HEK293 (cell line): ENCODE measurements at regions not wholly inside any gene's neighbourhood (a gene's known extent, or its start where the extent isn't known, plus 50 kb on each side); places are given as distances from the start of the nearest gene placed in this dataset.

Source experiments
- BCL11B ChIP-seq: fragments of 450-650 bp; formaldehyde crosslinking; IDR thresholded peaks from 2 replicates; pipeline ENCODE4 v1.5.1; 2016; ENCODE audit warnings: low read depth, missing biosample characterization, missing genetic modification characterization
- KLF17 ChIP-seq: fragments of 450-650 bp; formaldehyde crosslinking; IDR thresholded peaks from 2 replicates; pipeline ENCODE4 v1.5.1; 2016; ENCODE audit warnings: missing biosample characterization, missing genetic modification characterization
- SCRT1 ChIP-seq: fragments of 450-650 bp; formaldehyde crosslinking; IDR thresholded peaks from 2 replicates; pipeline ENCODE4 v1.5.1; 2016; ENCODE audit warnings: missing biosample characterization, missing genetic modification characterization, borderline replicate concordance
- ZNF274 ChIP-seq, 2 experiments: fragments of 200-500 bp in 1 of 2; fragments of 450-650 bp in 1 of 2; sonication (Bioruptor generic) in 1 of 2; formaldehyde crosslinking in 1 of 2; IDR thresholded peaks; 2 replicates each; pipeline versions ENCODE4 v1.5.1 to v1.6.1; 2014 to 2016; ENCODE audit warnings: borderline replicate concordance in 1 of 2, inconsistent platforms in 1 of 2, low read length in 1 of 2, missing biosample characterization in 1 of 2, missing genetic modification characterization in 1 of 2
- ZNF433 ChIP-seq: fragments of 450-650 bp; formaldehyde crosslinking; IDR thresholded peaks from 2 replicates; pipeline ENCODE4 v1.5.1; 2016; ENCODE audit warnings: missing biosample characterization, missing genetic modification characterization, low read depth
- ZNF449 ChIP-seq: fragments of 450-650 bp; formaldehyde crosslinking; IDR thresholded peaks from 2 replicates; pipeline ENCODE4 v1.5.1; 2017; ENCODE audit warnings: missing biosample characterization, mild to moderate bottlenecking, missing genetic modification characterization, moderate library complexity
- ZNF510 ChIP-seq: fragments of 450-650 bp; formaldehyde crosslinking; IDR thresholded peaks from 2 replicates; pipeline ENCODE4 v1.5.1; 2018; ENCODE audit warnings: mild to moderate bottlenecking, missing genetic modification characterization, missing biosample characterization; ENCODE audit not compliant: insufficient replicate concordance
- ZNF645 ChIP-seq: fragments of 450-650 bp; formaldehyde crosslinking; IDR thresholded peaks from 2 replicates; pipeline ENCODE4; 2016; ENCODE audit warnings: missing biosample characterization, missing genetic modification characterization
- ZNF654 ChIP-seq: fragments of 450-650 bp; formaldehyde crosslinking; IDR thresholded peaks from 2 replicates; pipeline ENCODE4 v1.5.1; 2016; ENCODE audit warnings: low read depth, missing biosample characterization, missing genetic modification characterization
- ZNF701 ChIP-seq: fragments of 450-650 bp; formaldehyde crosslinking; IDR thresholded peaks from 2 replicates; pipeline ENCODE4 v1.5.1; 2016; ENCODE audit warnings: missing biosample characterization, missing genetic modification characterization
- ZNF830 ChIP-seq: fragments of 450-650 bp; IDR thresholded peaks from 2 replicates; pipeline ENCODE4 v1.5.0; 2018; ENCODE audit warnings: missing biosample characterization, missing genetic modification characterization, low read depth, mild to moderate bottlenecking, moderate library complexity
- TF ChIP-seq, protein P1 (sequence below): fragments of 450-650 bp; formaldehyde crosslinking; IDR thresholded peaks from 2 replicates; pipeline ENCODE4 v1.5.1; 2016; ENCODE audit warnings: missing biosample characterization, missing genetic modification characterization
- TF ChIP-seq, protein P2 (sequence below): fragments of 450-650 bp; formaldehyde crosslinking; IDR thresholded peaks from 2 replicates; pipeline ENCODE4 v1.5.1; 2016; ENCODE audit warnings: missing biosample characterization, missing genetic modification characterization

- TF ChIP-seq ZNF449 (no peak), SCRT1 (tag by site-specific recombination) (no peak), ZNF433 (tag by site-specific recombination) (no peak), ZNF510 (tag by site-specific recombination) (no peak), ZNF830 (no peak), ZNF274 (IDR thresholded peaks at IDR 0.05; ENCODE audit: low read length) (no peak), ZNF274 (tag by site-specific recombination; IDR thresholded peaks at IDR 0.05; ENCODE audit: borderline replicate concordance) (no peak), BCL11B (no peak), ZNF701 (tag by site-specific recombination) (no peak), ZNF645 (tag by site-specific recombination) (no peak), KLF17 (tag by site-specific recombination) (no peak), ZNF654 (tag by site-specific recombination) (no peak)
- TF ChIP-seq, protein P1, sequence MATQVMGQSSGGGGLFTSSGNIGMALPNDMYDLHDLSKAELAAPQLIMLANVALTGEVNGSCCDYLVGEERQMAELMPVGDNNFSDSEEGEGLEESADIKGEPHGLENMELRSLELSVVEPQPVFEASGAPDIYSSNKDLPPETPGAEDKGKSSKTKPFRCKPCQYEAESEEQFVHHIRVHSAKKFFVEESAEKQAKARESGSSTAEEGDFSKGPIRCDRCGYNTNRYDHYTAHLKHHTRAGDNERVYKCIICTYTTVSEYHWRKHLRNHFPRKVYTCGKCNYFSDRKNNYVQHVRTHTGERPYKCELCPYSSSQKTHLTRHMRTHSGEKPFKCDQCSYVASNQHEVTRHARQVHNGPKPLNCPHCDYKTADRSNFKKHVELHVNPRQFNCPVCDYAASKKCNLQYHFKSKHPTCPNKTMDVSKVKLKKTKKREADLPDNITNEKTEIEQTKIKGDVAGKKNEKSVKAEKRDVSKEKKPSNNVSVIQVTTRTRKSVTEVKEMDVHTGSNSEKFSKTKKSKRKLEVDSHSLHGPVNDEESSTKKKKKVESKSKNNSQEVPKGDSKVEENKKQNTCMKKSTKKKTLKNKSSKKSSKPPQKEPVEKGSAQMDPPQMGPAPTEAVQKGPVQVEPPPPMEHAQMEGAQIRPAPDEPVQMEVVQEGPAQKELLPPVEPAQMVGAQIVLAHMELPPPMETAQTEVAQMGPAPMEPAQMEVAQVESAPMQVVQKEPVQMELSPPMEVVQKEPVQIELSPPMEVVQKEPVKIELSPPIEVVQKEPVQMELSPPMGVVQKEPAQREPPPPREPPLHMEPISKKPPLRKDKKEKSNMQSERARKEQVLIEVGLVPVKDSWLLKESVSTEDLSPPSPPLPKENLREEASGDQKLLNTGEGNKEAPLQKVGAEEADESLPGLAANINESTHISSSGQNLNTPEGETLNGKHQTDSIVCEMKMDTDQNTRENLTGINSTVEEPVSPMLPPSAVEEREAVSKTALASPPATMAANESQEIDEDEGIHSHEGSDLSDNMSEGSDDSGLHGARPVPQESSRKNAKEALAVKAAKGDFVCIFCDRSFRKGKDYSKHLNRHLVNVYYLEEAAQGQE (tag by site-specific recombination), result no peak
- TF ChIP-seq, protein P2, sequence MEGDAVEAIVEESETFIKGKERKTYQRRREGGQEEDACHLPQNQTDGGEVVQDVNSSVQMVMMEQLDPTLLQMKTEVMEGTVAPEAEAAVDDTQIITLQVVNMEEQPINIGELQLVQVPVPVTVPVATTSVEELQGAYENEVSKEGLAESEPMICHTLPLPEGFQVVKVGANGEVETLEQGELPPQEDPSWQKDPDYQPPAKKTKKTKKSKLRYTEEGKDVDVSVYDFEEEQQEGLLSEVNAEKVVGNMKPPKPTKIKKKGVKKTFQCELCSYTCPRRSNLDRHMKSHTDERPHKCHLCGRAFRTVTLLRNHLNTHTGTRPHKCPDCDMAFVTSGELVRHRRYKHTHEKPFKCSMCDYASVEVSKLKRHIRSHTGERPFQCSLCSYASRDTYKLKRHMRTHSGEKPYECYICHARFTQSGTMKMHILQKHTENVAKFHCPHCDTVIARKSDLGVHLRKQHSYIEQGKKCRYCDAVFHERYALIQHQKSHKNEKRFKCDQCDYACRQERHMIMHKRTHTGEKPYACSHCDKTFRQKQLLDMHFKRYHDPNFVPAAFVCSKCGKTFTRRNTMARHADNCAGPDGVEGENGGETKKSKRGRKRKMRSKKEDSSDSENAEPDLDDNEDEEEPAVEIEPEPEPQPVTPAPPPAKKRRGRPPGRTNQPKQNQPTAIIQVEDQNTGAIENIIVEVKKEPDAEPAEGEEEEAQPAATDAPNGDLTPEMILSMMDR (tag by site-specific recombination), result no peak
These were observed 127.7 kb upstream of the LRFN2 start for GRCh38 chr6:40714576-40715564.
